A673 (cell line): ENCODE measurements at regions not wholly inside any gene's neighbourhood (a gene's known extent, or its start where the extent isn't known, plus 50 kb on each side); places are given as distances from the start of the nearest gene placed in this dataset.

Experiments
- EZH2 ChIP-seq: fragments of 200-600 bp; sonication (generic); IDR thresholded peaks from 2 replicates; pipeline ENCODE4 v1.6.1; 2017; ENCODE audit warnings: borderline replicate concordance, low read depth, mild to moderate bottlenecking, mixed read lengths, antibody characterized with exemption, low read length; ENCODE audit not compliant: poor library complexity, severe bottlenecking
- TF ChIP-seq, protein P1 (sequence below): fragments of 300-800, 200-600 bp; sonication (generic); conservative IDR thresholded peaks from 2 replicates; pipeline ENCODE4 v1.5.1; 2017; ENCODE audit warnings: low read depth, mild to moderate bottlenecking, antibody characterized with exemption, low read length, moderate library complexity, mixed read lengths

DNA sequence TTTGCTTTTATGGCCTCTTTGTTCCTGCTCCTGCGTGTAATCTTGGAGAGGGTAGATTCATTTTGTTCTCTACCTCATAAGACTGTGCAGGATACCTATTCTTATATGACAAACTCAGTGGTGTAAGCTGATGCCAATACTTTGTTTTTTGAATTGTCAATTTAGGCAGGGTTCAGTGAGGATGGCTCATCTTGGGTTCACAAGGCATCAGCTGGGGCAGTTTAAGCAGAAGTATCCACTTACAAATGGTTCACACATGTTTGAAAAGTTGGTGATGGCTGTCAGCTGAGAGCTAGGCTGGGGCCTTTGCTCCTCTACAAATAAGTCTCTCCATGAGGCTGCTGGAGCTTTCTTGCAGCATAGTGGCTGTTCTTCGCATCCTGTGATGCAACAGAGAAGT lies 920.6 kb upstream of the PIK3C3 start:
- TF ChIP-seq, protein P1, sequence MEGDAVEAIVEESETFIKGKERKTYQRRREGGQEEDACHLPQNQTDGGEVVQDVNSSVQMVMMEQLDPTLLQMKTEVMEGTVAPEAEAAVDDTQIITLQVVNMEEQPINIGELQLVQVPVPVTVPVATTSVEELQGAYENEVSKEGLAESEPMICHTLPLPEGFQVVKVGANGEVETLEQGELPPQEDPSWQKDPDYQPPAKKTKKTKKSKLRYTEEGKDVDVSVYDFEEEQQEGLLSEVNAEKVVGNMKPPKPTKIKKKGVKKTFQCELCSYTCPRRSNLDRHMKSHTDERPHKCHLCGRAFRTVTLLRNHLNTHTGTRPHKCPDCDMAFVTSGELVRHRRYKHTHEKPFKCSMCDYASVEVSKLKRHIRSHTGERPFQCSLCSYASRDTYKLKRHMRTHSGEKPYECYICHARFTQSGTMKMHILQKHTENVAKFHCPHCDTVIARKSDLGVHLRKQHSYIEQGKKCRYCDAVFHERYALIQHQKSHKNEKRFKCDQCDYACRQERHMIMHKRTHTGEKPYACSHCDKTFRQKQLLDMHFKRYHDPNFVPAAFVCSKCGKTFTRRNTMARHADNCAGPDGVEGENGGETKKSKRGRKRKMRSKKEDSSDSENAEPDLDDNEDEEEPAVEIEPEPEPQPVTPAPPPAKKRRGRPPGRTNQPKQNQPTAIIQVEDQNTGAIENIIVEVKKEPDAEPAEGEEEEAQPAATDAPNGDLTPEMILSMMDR, result no peak
- TF ChIP-seq EZH2, result no peak
